ENCODE measurements at regions not wholly inside any gene's neighbourhood (a gene's known extent, or its start where the extent isn't known, plus 50 kb on each side); places are given as distances from the start of the nearest gene placed in this dataset.

- TF ChIP-seq CTCF (IDR thresholded peaks at IDR 0.05) (no peak), POLR2AphosphoS5 (IDR thresholded peaks at IDR 0.05) (no peak)
Measured at GRCh38 chr12:76250256-76250655, 98.0 kb downstream of the BBS10 start.

Measured in upper lobe of left lung (tissue), 4 donors.